Keratinocyte (primary cell): ENCODE measurements at regions not wholly inside any gene's neighbourhood (a gene's known extent, or its start where the extent isn't known, plus 50 kb on each side); places are given as distances from the start of the nearest gene placed in this dataset.

ENCODE experiments used
- CTCF ChIP-seq, 3 experiments: IDR thresholded peaks in 1 of 3; conservative IDR thresholded peaks in 1 of 3; optimal IDR thresholded peaks in 1 of 3; 2 replicates in 2 of 3; 3 replicates in 1 of 3; pipeline versions ENCODE3 to v1.5.1; 2011; ENCODE audit warnings: low read length in 3 of 3, mild to moderate bottlenecking in 3 of 3, moderate library complexity in 2 of 3, control low read depth in 1 of 3, inconsistent platforms in 1 of 3; ENCODE audit not compliant: insufficient read depth in 2 of 3; ENCODE audit errors: extremely low read depth in 1 of 3
- EZH2 ChIP-seq: IDR thresholded peaks from one replicate; pipeline ENCODE4 v1.6.1; 2012; ENCODE audit warnings: inconsistent platforms, mild to moderate bottlenecking, low read length, moderate library complexity

- TF ChIP-seq CTCF (optimal IDR thresholded peaks at IDR 0.05 in 1 of 3, IDR thresholded peaks at IDR 0.05 in 1 of 3, conservative IDR thresholded peaks at IDR 0.05 in 1 of 3; ENCODE audit: extremely low read depth in 1 of 3, insufficient read depth in 2 of 3, low read length in 3 of 3): no peak
- TF ChIP-seq EZH2: no peak
These were observed 468.1 kb downstream of the PRKD1 start for GRCh38 chr14:29459531-29459930.
